LNCaP clone FGC (cell line): ENCODE measurements at regions not wholly inside any gene's neighbourhood (a gene's known extent, or its start where the extent isn't known, plus 50 kb on each side); places are given as distances from the start of the nearest gene placed in this dataset.
"Not testable (repeated sequence)": the region's sequence is repeated elsewhere in the genome, so short reads cannot be mapped to it uniquely, and the experiment has no call there.

ENCODE experiments used
- DNase-seq: peaks from one replicate; pipeline ENCODE4 v3.0.0-alpha.2; 2011; ENCODE audit warnings: low read depth
- H3K4me3 ChIP-seq: 2 replicates; pipeline ENCODE4 v1.5.1; 2011; ENCODE audit warnings: mild to moderate bottlenecking, low read depth, low read length, control low read depth
- CTCF ChIP-seq: IDR thresholded peaks from 2 replicates; pipeline ENCODE4 v1.5.1; 2012; ENCODE audit warnings: mild to moderate bottlenecking; ENCODE audit not compliant: control insufficient read depth, insufficient read depth; ENCODE audit errors: extremely low read depth

- DNase-seq, H3K4me3 ChIP-seq: not testable (repeated sequence)
These were observed 69.6 kb upstream of the COBL start for GRCh38 chr7:51386184-51386583.

GRCh38 chr7:51382243-51382642 lies 65.6 kb upstream of the COBL start:
- not testable (repeated sequence) for H3K4me3 ChIP-seq, DNase-seq

- DNase-seq, result peak; percentile 71
- no peak for TF ChIP-seq CTCF
- H3K4me3 ChIP-seq, result no peak overlapping the region
These were observed 59.9 kb upstream of the COBL start for GRCh38 chr7:51376420-51377092.

- no peak for TF ChIP-seq CTCF
- H3K4me3 ChIP-seq, result no peak overlapping the region
- DNase-seq, result no peak
These were observed 58.3 kb upstream of the COBL start for GRCh38 chr7:51374936-51375335.

- DNase-seq, H3K4me3 ChIP-seq: not testable (repeated sequence)
These were observed 57.0 kb upstream of the COBL start for GRCh38 chr7:51373607-51374006.

GRCh38 chr7:51369746-51370145 lies 53.1 kb upstream of the COBL start:
- no peak for DNase-seq
- peak; percentile 54 for TF ChIP-seq CTCF
- no peak overlapping the region for H3K4me3 ChIP-seq

GRCh38 chr7:51369228-51369627 lies 52.6 kb upstream of the COBL start:
- not testable (repeated sequence) for DNase-seq, H3K4me3 ChIP-seq

GRCh38 chr7:51368334-51368733 lies 51.7 kb upstream of the COBL start:
- TF ChIP-seq CTCF, result no peak
- no peak for DNase-seq
- H3K4me3 ChIP-seq, result no peak overlapping the region

GRCh38 chr7:51367614-51367968 lies 51.0 kb upstream of the COBL start:
- no peak for TF ChIP-seq CTCF
- no peak overlapping the region for H3K4me3 ChIP-seq
- no peak for DNase-seq
